ENCODE measurements at regions not wholly inside any gene's neighbourhood (a gene's known extent, or its start where the extent isn't known, plus 50 kb on each side); places are given as distances from the start of the nearest gene placed in this dataset.

DNA sequence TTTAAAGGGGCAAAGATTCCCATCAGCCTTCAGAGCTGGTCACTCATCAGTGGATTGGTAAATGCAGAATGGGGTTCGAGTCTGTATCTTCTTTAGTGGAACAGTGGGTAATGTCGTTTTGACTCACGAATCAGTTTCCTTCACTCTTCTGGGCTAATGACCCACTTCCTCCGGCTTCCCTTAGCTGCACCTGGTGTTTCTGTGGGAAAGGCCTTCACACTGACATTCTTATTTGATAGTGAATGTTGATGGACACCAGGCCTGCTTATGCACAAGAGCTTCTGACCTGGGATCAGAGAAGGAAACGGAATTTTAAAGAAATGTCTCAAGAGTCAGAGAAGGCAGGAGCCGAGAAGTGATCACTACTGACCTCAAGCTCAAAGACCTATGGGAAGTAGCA is 272.0 kb upstream of the SULF2 start:
- TF ChIP-seq, protein P1, sequence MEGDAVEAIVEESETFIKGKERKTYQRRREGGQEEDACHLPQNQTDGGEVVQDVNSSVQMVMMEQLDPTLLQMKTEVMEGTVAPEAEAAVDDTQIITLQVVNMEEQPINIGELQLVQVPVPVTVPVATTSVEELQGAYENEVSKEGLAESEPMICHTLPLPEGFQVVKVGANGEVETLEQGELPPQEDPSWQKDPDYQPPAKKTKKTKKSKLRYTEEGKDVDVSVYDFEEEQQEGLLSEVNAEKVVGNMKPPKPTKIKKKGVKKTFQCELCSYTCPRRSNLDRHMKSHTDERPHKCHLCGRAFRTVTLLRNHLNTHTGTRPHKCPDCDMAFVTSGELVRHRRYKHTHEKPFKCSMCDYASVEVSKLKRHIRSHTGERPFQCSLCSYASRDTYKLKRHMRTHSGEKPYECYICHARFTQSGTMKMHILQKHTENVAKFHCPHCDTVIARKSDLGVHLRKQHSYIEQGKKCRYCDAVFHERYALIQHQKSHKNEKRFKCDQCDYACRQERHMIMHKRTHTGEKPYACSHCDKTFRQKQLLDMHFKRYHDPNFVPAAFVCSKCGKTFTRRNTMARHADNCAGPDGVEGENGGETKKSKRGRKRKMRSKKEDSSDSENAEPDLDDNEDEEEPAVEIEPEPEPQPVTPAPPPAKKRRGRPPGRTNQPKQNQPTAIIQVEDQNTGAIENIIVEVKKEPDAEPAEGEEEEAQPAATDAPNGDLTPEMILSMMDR (conservative IDR thresholded peaks at IDR 0.05): no peak
- TF ChIP-seq EZH2 (IDR thresholded peaks at IDR 0.05; ENCODE audit: low read depth): no peak
